GM12892 (cell line): ENCODE measurements at regions not wholly inside any gene's neighbourhood (a gene's known extent, or its start where the extent isn't known, plus 50 kb on each side); places are given as distances from the start of the nearest gene placed in this dataset.

ENCODE experiments used
- POLR2A ChIP-seq: IDR thresholded peaks from 2 replicates; pipeline ENCODE4 v1.6.1; 2011; ENCODE audit warnings: low read depth, low read length, control low read depth
- TAF1 ChIP-seq: IDR thresholded peaks from 2 replicates; pipeline ENCODE4 v1.6.1; 2011; ENCODE audit warnings: low read depth, mild to moderate bottlenecking, control low read depth, low read length, borderline replicate concordance

- TF ChIP-seq TAF1 (no peak), POLR2A (no peak)
These were observed 790.6 kb upstream of the ADGRL2 start for GRCh38 chr1:81010126-81010525.
